Hepatocyte (in vitro differentiated cells): ENCODE measurements at regions not wholly inside any gene's neighbourhood (a gene's known extent, or its start where the extent isn't known, plus 50 kb on each side); places are given as distances from the start of the nearest gene placed in this dataset.

Experiments
- CTCF ChIP-seq: fragments of 200-600 bp; sonication (generic); IDR thresholded peaks from 2 replicates; pipeline ENCODE4 v1.5.1; 2016; ENCODE audit warnings: antibody characterized with exemption, mild to moderate bottlenecking; ENCODE audit not compliant: poor library complexity
- EZH2 ChIP-seq: fragments of 200-600 bp; sonication (generic); IDR thresholded peaks from 2 replicates; pipeline ENCODE4 v1.6.1; 2016; ENCODE audit warnings: antibody characterized with exemption, mild to moderate bottlenecking, borderline replicate concordance

- TF ChIP-seq CTCF (no peak), EZH2 (no peak)
Measured at GRCh38 chr11:26909515-26909914, 84.4 kb upstream of the FIBIN start.
